ENCODE measurements at regions not wholly inside any gene's neighbourhood (a gene's known extent, or its start where the extent isn't known, plus 50 kb on each side); places are given as distances from the start of the nearest gene placed in this dataset.

DNA sequence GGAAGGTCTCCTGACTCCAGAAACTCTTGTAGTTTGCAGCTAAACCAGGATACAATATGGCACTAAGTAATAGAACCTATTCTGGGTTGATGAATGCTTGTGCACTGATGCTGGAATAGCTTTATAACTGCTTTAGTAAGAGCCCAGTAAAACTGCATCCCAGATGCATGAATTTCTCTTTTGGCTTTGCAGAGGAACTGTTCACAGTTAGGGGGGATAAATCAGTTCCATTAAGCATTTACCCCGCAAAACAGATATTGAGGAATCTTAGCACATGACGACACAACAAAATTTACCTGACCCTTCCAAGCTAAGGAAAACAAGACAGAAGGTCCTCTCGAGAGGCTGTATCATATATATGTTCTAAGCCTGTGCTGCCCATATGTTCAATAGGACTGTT lies 457.4 kb downstream of the FOXG1 start:
- DNase-seq (ENCODE audit: low read depth): no peak
- TF ChIP-seq, protein P1, sequence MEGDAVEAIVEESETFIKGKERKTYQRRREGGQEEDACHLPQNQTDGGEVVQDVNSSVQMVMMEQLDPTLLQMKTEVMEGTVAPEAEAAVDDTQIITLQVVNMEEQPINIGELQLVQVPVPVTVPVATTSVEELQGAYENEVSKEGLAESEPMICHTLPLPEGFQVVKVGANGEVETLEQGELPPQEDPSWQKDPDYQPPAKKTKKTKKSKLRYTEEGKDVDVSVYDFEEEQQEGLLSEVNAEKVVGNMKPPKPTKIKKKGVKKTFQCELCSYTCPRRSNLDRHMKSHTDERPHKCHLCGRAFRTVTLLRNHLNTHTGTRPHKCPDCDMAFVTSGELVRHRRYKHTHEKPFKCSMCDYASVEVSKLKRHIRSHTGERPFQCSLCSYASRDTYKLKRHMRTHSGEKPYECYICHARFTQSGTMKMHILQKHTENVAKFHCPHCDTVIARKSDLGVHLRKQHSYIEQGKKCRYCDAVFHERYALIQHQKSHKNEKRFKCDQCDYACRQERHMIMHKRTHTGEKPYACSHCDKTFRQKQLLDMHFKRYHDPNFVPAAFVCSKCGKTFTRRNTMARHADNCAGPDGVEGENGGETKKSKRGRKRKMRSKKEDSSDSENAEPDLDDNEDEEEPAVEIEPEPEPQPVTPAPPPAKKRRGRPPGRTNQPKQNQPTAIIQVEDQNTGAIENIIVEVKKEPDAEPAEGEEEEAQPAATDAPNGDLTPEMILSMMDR (conservative IDR thresholded peaks at IDR 0.05; ENCODE audit: low read depth, low read length): no peak
- no peak overlapping the region for H3K4me3 ChIP-seq (ENCODE audit: low read length)

DNA sequence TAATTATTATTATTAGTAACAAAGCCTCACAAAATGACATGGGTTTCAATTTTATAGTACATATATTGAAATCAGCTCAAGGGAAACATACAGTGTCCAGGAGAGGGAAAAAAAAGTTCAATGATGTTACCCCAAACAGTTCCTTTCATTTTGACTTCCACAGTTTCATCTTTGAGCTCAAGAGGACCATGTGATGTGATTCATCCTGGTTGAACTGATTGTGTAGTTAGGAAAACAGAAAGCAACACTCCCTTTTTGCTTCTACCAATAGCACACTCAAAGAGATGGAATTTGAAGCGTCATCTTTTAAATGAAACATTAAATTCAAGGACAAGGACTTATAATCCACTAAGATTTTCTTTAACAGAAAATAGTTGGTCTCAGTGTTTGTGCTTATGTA lies 461.0 kb downstream of the FOXG1 start:
- H3K4me3 ChIP-seq (ENCODE audit: low read length): no peak overlapping the region
- DNase-seq (ENCODE audit: low read depth): no peak
- TF ChIP-seq, protein P1 (conservative IDR thresholded peaks at IDR 0.05; ENCODE audit: low read depth, low read length): no peak

DNA sequence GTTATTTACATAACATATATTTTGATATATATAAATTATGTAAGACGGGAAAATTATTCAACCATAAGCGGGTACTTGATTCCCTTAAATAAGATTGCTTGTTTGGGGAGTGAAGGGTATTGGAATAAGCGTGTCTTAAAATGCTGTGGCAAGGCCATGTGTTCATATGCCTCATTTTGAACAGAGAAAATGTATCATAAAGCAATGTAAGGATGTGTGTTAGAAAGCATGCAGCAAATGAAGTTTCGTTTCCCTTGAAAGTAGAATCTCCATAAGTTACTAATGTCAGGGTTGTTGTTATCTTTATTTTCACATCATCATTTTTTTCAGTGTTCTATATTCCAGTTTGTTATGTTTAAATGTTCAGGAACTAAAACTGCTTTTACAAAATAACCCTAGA lies 465.6 kb downstream of the FOXG1 start:
- no peak for DNase-seq (ENCODE audit: low read depth)
- TF ChIP-seq, protein P1 (conservative IDR thresholded peaks at IDR 0.05; ENCODE audit: low read depth, low read length): no peak

DNA sequence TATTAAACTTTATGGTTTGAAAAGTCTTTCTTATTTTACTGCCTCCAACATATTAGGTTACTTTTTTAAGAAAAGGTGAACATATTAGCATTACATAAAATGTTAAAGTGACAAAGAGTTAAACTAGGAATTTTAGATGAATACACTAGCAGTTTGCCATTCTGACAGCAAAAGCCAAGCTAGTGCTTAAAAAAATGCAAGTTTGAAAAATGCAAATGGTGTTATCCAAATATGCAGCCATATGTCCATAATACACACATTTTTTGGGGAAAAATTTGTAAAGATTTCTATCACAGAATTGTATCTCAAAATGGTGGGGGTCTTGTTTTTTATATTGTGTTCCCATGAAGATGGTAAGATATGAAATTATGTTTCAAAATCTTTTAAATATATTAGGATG lies 466.1 kb downstream of the FOXG1 start:
- DNase-seq (ENCODE audit: low read depth): no peak
- no peak overlapping the region for H3K4me3 ChIP-seq (ENCODE audit: low read length)
- TF ChIP-seq, protein P1 (conservative IDR thresholded peaks at IDR 0.05; ENCODE audit: low read depth, low read length): no peak

More for the DNA sequence above, 465.6 kb downstream of the FOXG1 start:
- H3K4me3 ChIP-seq (ENCODE audit: low read length): no peak overlapping the region

DNA sequence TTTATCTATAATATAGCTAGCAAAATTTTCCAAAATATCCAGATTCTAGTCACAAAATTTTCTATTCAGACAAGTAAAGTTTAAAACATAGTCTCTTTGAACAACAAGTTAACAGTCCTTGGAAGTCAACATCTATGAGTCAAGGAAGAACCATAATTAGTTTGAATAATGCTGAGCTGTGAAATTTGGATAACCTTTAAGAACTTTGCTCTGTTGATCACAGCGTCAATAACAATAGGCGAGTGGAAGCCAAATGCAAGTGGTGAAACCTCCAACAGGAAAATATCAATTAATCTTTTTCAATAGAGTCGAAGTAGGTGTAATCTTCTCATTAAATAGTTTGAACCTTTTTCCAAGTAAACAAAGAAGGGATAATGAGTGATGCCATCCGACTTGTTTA lies 466.6 kb downstream of the FOXG1 start:
- TF ChIP-seq, protein P1 (conservative IDR thresholded peaks at IDR 0.05; ENCODE audit: low read depth, low read length): no peak
- no peak overlapping the region for H3K4me3 ChIP-seq (ENCODE audit: low read length)
- DNase-seq (ENCODE audit: low read depth): no peak

DNA sequence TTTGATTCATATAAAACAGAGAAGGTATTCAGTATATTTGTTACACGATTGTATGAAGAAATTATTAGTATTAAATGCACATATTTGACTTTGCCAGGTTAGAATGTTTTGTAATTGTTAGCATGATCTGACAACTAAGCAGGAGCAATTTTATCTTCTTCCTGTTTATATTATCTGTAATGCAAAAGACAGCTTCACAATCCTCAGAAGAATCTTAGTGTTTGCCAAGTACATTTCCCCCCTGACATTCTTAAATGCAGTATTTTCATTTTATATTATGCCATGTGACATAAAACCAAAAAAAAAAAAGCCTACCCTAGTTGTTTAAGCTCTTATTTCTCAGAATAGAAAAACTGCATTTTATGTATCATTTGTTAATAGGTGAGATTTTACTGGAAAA lies 469.4 kb downstream of the FOXG1 start:
- H3K4me3 ChIP-seq (ENCODE audit: low read length): no peak overlapping the region
- TF ChIP-seq, protein P1 (conservative IDR thresholded peaks at IDR 0.05; ENCODE audit: low read depth, low read length): no peak
- no peak for DNase-seq (ENCODE audit: low read depth)

DNA sequence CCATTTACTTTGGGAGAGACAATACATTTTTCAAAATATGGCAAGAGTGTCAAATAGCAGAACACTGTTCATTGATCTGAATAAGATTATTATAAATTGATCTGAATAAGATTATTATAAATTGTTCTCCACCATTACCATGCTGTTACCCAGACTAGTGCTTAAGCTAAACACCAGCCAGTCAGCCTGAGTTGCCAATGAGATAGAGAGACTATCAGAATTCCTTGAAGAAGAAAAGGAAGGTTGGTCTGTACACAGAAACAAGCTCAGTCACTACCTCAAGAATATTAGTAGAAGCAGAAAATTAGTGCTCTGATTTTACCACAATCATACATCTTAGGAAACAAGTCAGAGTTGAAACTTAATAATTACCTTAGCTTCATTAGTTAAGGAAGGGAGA lies 469.8 kb downstream of the FOXG1 start:
- H3K4me3 ChIP-seq (ENCODE audit: low read length): no peak overlapping the region
- no peak for DNase-seq (ENCODE audit: low read depth)
- TF ChIP-seq, protein P1 (conservative IDR thresholded peaks at IDR 0.05; ENCODE audit: low read depth, low read length): no peak

Data from retinal pigment epithelial cell (primary cell).